ENCODE measurements at regions not wholly inside any gene's neighbourhood (a gene's known extent, or its start where the extent isn't known, plus 50 kb on each side); places are given as distances from the start of the nearest gene placed in this dataset.

DNA sequence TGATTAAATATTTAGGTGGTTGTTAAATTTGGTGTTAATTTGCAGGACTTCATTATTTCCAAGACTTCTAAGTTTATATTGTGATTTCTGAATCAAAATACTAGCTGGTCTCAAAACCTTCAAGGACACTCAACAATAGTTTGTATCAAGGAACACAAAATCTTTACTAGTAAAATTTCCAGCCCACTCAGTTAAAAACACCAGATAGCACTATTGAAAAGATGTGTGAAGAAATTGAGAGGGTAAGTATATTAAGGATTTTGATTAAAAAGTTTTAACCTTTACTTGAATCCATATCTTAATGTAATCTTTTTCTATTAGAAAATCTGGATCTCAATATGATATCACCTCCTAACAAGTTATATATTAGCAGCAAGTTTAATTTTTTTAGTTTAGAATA lies 89.3 kb upstream of the UGT8 start:
- DNase-seq = no peak

DNA sequence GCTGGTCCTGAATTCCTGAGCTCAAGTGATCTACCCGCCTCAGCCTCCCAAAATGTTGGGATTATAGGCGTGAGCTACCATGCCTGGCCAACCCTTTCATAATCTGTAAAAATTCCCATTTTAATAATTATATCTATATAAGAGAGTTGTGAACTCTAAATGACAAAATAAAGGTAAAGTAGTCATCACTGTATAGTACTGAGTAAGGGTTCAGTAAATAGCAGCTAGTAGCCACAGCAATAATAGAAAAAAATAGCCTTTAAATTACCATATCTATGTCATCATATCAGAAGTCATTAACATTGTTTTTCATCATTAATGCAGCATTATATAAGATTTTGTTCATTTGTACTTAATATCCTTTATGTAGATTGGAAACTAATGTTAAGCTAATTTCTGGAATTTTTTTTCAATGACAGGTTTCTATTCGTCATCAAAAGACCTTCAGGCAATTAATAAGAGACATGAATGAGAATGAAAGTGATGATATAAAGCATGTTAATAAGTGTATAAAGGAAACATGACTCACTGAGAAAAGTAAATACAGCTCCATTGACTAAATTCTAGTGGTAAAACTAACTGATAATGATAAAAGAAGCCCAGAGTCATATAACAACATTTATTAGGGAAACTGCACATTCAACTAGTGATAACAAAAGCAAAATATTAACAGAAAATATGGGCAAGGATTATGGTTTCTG lies 85.9 kb upstream of the UGT8 start:
- no peaks in the 10 kb centered on the region for H3K27me3 ChIP-seq (ENCODE audit: control insufficient read depth, insufficient read depth, low read length)
- 33% methylated on average over 1 of the region's 3 CpGs for WGBS (ENCODE audit: insufficient coverage, low lambda C conversion rate)
- H3K4me1 ChIP-seq (ENCODE audit: control insufficient read depth, insufficient read depth, low read length) = peaks cover 13% of the 10 kb centered on the region
- DNase-seq = peak; percentile 12 to 64
- H3K4me3 ChIP-seq (ENCODE audit: low read length) = no peak overlapping the region
- no peaks in the 10 kb centered on the region for H3K36me3 ChIP-seq (ENCODE audit: control insufficient read depth, insufficient read depth, low read length)
- no peak overlapping the region for H3K27ac ChIP-seq (ENCODE audit: low read length)
- H3K9me3 ChIP-seq (ENCODE audit: control insufficient read depth, low read depth, low read length) = peaks cover 15% of the 10 kb centered on the region

More for the DNA sequence above, 89.3 kb upstream of the UGT8 start:
- no peaks in the 10 kb centered on the region for H3K9me3 ChIP-seq (ENCODE audit: control insufficient read depth, low read depth, low read length)
- H3K4me1 ChIP-seq (ENCODE audit: control insufficient read depth, insufficient read depth, low read length) = peaks cover 13% of the 10 kb centered on the region
- H3K4me3 ChIP-seq (ENCODE audit: low read length) = no peak overlapping the region
- no peaks in the 10 kb centered on the region for H3K27me3 ChIP-seq (ENCODE audit: control insufficient read depth, insufficient read depth, low read length)
- no peaks in the 10 kb centered on the region for H3K36me3 ChIP-seq (ENCODE audit: control insufficient read depth, insufficient read depth, low read length)
- no peak overlapping the region for H3K27ac ChIP-seq (ENCODE audit: low read length)

- no CpG with 5 or more reads among the region's 2 CpGs for WGBS (ENCODE audit: insufficient coverage, low lambda C conversion rate)
- Histone ChIP-seq H3K4me1 (ENCODE audit: control insufficient read depth, insufficient read depth, low read length) (no peaks in the 10 kb centered on the region), H3K27me3 (ENCODE audit: control insufficient read depth, insufficient read depth, low read length) (no peaks in the 10 kb centered on the region), H3K36me3 (ENCODE audit: control insufficient read depth, insufficient read depth, low read length) (no peaks in the 10 kb centered on the region), H3K9me3 (ENCODE audit: control insufficient read depth, low read depth, low read length) (peaks cover 18% of the 10 kb centered on the region), H3K4me3 (ENCODE audit: low read length) (no peak overlapping the region), H3K27ac (ENCODE audit: low read length) (no peak overlapping the region)
- DNase-seq = no peak
Observed at GRCh38 chr4:114519368-114519767, 79.2 kb upstream of the UGT8 start.

GRCh38 chr4:114527170-114527569 lies 71.4 kb upstream of the UGT8 start:
- Histone ChIP-seq H3K9me3 (ENCODE audit: control insufficient read depth, low read depth, low read length) (no peaks in the 10 kb centered on the region), H3K27ac (ENCODE audit: low read length) (no peak overlapping the region), H3K4me3 (ENCODE audit: low read length) (no peak overlapping the region), H3K4me1 (ENCODE audit: control insufficient read depth, insufficient read depth, low read length) (no peaks in the 10 kb centered on the region), H3K36me3 (ENCODE audit: control insufficient read depth, insufficient read depth, low read length) (no peaks in the 10 kb centered on the region), H3K27me3 (ENCODE audit: control insufficient read depth, insufficient read depth, low read length) (no peaks in the 10 kb centered on the region)
- DNase-seq = no peak
- no CpG with 5 or more reads among the region's 1 CpG for WGBS (ENCODE audit: insufficient coverage, low lambda C conversion rate)

DNA sequence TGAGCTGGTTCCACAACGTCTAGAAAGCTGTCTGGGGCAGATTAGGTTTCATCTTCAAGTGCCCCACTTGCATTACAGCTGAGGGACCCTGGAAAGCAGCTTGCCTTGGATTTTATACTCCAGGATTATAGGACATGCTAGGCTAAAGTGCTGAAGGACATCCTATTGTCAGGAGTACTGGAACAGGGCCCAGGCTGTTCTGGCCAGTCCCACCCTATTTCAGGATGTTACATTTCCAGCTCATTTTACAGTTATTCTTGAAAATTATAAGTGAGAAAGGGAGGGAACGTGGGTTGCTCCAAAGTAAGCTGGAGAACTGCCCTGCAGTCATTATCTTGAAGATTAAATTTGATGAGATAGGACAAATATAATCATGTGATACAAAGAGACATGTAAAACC lies 71.0 kb upstream of the UGT8 start:
- Histone ChIP-seq H3K4me1 (ENCODE audit: control insufficient read depth, insufficient read depth, low read length) (no peaks in the 10 kb centered on the region), H3K27me3 (ENCODE audit: control insufficient read depth, insufficient read depth, low read length) (no peaks in the 10 kb centered on the region), H3K27ac (ENCODE audit: low read length) (no peak overlapping the region), H3K9me3 (ENCODE audit: control insufficient read depth, low read depth, low read length) (no peaks in the 10 kb centered on the region), H3K4me3 (ENCODE audit: low read length) (no peak overlapping the region), H3K36me3 (ENCODE audit: control insufficient read depth, insufficient read depth, low read length) (no peaks in the 10 kb centered on the region)
- no CpG with 5 or more reads among the region's 2 CpGs for WGBS (ENCODE audit: insufficient coverage, low lambda C conversion rate)
- no peak for DNase-seq

- Histone ChIP-seq H3K36me3 (ENCODE audit: control insufficient read depth, insufficient read depth, low read length) (no peaks in the 10 kb centered on the region), H3K9me3 (ENCODE audit: control insufficient read depth, low read depth, low read length) (no peaks in the 10 kb centered on the region), H3K4me3 (ENCODE audit: low read length) (no peak overlapping the region), H3K27ac (ENCODE audit: low read length) (no peak overlapping the region), H3K27me3 (ENCODE audit: control insufficient read depth, insufficient read depth, low read length) (no peaks in the 10 kb centered on the region), H3K4me1 (ENCODE audit: control insufficient read depth, insufficient read depth, low read length) (no peaks in the 10 kb centered on the region)
- no CpG with 5 or more reads among the region's 1 CpG for WGBS (ENCODE audit: insufficient coverage, low lambda C conversion rate)
- DNase-seq = no peak
Observed at GRCh38 chr4:114535725-114536124, 62.9 kb upstream of the UGT8 start.

DNA sequence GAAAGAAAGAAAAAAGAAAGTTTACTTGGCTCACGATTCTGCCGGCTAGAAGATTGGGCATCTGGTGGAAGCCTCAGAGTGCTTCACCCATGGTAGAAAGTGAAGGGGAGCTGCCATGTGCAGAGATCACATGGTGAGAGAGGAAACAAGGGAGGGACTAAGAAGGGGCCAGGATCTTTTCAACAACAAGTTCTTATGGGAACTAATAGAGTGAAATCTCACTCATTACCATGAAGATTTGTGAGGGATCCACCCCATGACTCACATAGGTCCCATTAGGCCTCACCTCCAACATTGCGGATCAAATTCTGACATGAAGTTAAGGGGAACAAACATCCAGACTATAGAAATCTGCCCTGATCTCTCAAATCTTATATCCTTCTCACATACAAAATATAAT lies 61.3 kb upstream of the UGT8 start:
- Histone ChIP-seq H3K9me3 (ENCODE audit: control insufficient read depth, low read depth, low read length) (no peaks in the 10 kb centered on the region), H3K4me1 (ENCODE audit: control insufficient read depth, insufficient read depth, low read length) (no peaks in the 10 kb centered on the region), H3K27me3 (ENCODE audit: control insufficient read depth, insufficient read depth, low read length) (no peaks in the 10 kb centered on the region), H3K27ac (ENCODE audit: low read length) (no peak overlapping the region), H3K4me3 (ENCODE audit: low read length) (no peak overlapping the region), H3K36me3 (ENCODE audit: control insufficient read depth, insufficient read depth, low read length) (no peaks in the 10 kb centered on the region)
- DNase-seq = no peak
- WGBS (ENCODE audit: insufficient coverage, low lambda C conversion rate) = no CpG with 5 or more reads among the region's 3 CpGs

- DNase-seq = no peak
- no CpG with 5 or more reads among the region's 5 CpGs for WGBS (ENCODE audit: insufficient coverage, low lambda C conversion rate)
- no peaks in the 10 kb centered on the region for H3K9me3 ChIP-seq (ENCODE audit: control insufficient read depth, low read depth, low read length)
Observed at GRCh38 chr4:114538012-114538617, 60.5 kb upstream of the UGT8 start.

GRCh38 chr4:114539985-114540384 lies 58.6 kb upstream of the UGT8 start:
- H3K4me3 ChIP-seq (ENCODE audit: low read length) = no peak overlapping the region
- no peaks in the 10 kb centered on the region for H3K36me3 ChIP-seq (ENCODE audit: control insufficient read depth, insufficient read depth, low read length)
- H3K27me3 ChIP-seq (ENCODE audit: control insufficient read depth, insufficient read depth, low read length) = no peaks in the 10 kb centered on the region
- no peak overlapping the region for H3K27ac ChIP-seq (ENCODE audit: low read length)
- no peak for DNase-seq
- no peaks in the 10 kb centered on the region for H3K4me1 ChIP-seq (ENCODE audit: control insufficient read depth, insufficient read depth, low read length)
- no peaks in the 10 kb centered on the region for H3K9me3 ChIP-seq (ENCODE audit: control insufficient read depth, low read depth, low read length)

More at GRCh38 chr4:114538012-114538617, 60.5 kb upstream of the UGT8 start:
- Histone ChIP-seq H3K27ac (ENCODE audit: low read length) (no peak overlapping the region), H3K27me3 (ENCODE audit: control insufficient read depth, insufficient read depth, low read length) (no peaks in the 10 kb centered on the region), H3K4me1 (ENCODE audit: control insufficient read depth, insufficient read depth, low read length) (no peaks in the 10 kb centered on the region), H3K4me3 (ENCODE audit: low read length) (no peak overlapping the region), H3K36me3 (ENCODE audit: control insufficient read depth, insufficient read depth, low read length) (no peaks in the 10 kb centered on the region)

DNA sequence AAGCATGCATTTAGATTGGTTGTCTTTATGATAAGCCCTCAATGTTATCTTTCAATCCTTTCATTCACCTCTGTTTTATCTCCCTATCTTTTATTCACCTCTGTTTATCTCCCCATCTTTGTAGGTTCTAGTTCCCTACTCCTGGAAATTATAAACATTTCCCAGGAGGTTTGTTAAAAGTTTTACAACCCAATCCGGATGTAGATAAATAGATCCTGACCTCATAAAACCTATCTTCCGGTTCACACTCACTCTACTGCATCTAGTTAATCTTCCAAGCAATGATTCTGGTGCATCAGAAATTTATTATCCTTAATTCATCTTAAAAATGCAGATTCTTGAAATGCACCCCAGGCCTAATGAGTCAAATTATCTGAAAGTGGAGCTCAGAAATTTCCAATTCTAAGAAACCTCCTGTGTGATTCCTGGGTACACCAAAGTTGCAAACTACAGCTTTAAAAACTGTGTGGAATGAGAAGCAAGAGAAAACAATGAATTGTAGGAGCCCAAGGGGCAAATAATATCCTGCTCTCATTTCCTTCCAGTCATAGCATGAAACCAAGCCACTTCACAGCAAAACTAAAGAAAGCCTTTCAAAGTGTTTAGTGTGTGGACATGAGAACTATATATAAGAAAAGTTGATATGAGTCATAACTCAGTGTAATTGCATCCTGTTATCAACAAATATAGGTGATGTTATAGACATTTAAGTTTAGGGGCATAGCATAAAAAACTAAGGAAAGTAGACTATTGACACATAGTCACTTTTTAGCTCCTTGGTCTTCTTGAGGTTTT lies 51.1 kb upstream of the UGT8 start:
- Histone ChIP-seq H3K36me3 (ENCODE audit: control insufficient read depth, insufficient read depth, low read length) (no peaks in the 10 kb centered on the region), H3K4me3 (ENCODE audit: low read length) (no peak overlapping the region), H3K9me3 (ENCODE audit: control insufficient read depth, low read depth, low read length) (no peaks in the 10 kb centered on the region), H3K4me1 (ENCODE audit: control insufficient read depth, insufficient read depth, low read length) (no peaks in the 10 kb centered on the region), H3K27me3 (ENCODE audit: control insufficient read depth, insufficient read depth, low read length) (no peaks in the 10 kb centered on the region), H3K27ac (ENCODE audit: low read length) (no peak overlapping the region)
- WGBS (ENCODE audit: insufficient coverage, low lambda C conversion rate) = no CpG with 5 or more reads among the region's 2 CpGs
- DNase-seq = no peak

Data from large intestine (tissue), 3 donors.